GM18517 (cell line): ENCODE measurements at regions not wholly inside any gene's neighbourhood (a gene's known extent, or its start where the extent isn't known, plus 50 kb on each side); places are given as distances from the start of the nearest gene placed in this dataset.

Experiments
- ATAC-seq: cut with Tn5 transposase; IDR thresholded peaks from one replicate; pipeline ENCODE4 v1.9.1; 2021; ENCODE audit warnings: mild to moderate bottlenecking, moderate library complexity; ENCODE audit not compliant: unreplicated experiment

DNA sequence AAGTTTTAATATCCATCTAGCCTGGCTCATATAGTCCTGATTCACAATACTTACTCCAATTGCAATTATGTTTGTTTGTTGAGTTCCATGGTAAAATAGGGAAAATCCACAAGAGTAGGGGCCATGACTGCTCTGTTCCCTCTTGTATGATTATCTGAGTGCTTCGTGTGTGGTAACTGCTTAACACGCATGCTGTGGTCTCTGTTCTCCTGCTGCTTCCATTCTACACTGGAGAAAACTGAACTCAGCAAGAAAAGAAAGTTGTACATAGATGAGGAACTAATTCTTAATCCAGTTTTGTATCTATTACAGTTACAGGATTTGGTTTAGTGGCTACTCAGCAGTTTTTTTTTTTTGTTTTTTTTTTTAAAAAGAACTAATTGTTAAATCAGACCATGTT lies 223.0 kb upstream of the SATB1 start:
- ATAC-seq: no peak

DNA sequence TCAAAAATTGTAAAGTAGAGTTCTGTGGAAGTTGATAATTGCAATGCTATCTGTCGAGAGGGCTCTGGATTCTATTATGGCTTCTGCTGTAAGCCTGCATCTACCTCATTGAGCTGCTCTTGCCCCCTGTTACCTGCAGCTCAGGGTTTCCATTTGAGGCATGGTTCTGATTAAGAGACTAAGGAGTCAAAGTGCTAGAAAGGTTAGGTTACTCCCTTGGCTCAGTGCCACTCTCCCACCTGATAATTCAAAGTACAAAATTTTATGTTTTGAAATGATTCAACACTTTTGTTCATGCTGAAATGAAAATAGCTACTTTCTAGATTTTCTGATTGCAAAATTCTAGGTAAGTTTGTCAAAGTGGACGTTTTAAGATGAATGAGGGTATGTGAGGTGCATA lies 220.5 kb upstream of the SATB1 start:
- ATAC-seq: no peak

DNA sequence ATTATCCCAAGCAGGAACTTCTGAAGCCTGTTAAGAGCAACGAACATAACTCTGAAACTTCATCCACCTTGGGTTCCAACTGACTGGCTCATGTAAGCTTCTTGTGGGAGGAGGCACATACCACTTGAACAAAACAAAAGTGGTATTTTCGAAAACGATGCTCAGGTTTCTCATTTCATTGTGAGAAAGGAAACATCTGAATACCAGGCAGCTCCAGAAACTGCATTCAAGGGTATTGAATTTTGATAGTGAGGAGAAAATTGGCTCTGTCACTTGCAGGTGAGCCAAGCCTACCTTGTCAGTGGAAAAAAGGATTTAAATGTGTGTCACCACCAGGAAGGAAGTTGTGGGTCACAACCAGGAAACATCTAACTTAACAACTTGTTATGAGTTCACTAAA lies 218.1 kb upstream of the SATB1 start:
- ATAC-seq: no peak

DNA sequence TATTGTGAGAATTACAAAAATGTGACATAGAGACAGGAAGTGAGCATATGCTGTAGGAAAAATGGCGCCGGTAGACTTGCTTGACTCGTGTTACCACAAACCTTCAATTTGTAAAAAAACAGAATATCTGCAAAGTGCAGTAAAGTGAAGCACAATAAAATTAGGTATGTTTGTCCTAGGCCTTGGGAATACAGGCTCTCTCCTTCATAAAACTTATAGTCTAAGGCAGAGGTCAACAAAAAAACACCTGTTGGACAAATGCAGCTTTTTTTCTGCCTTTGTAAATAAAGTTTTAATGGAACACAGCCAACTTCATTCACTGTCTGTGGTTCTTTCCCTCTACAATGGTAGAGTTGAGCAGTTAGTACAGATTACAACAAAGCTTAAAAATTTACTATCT lies 216.8 kb upstream of the SATB1 start:
- ATAC-seq: no peak

DNA sequence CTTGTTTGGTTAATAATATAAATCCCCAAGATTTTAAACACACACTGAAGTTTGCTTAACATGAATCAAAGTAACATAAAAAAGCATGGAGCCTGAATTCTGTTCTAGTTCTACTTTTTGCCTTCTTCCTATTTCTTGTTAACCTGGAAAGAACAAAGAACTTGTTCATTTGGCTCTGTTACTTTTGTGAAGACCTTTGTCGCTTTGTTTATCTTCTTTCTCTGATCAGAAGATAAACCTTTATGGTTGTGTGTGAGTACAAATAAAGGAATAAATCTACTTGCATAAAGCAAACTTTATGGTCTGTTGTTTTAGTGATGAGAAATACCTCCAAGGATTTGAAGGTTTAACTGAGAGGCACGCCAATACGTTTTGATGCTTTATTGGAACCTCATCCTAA lies 210.1 kb upstream of the SATB1 start:
- no peak for ATAC-seq

DNA sequence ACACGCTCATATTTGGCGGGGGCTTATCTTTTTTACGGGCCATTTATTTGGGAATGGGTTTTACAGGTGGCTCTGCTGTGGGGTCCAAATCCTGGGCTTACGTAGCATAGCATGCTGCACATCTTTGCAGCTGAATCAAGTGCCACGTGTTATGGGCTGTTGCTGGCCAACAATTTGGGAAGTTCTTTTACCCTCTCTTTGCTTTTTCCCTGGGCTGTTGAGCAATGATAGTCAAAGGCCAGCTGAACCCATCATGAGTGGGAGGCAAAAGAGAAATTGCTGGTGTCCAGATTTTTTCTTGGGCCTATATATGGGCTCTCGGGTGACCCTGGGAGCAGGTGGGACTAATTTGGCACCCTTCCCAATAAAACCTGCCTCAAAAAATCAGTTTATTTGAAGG lies 209.3 kb upstream of the SATB1 start:
- ATAC-seq: no peak

DNA sequence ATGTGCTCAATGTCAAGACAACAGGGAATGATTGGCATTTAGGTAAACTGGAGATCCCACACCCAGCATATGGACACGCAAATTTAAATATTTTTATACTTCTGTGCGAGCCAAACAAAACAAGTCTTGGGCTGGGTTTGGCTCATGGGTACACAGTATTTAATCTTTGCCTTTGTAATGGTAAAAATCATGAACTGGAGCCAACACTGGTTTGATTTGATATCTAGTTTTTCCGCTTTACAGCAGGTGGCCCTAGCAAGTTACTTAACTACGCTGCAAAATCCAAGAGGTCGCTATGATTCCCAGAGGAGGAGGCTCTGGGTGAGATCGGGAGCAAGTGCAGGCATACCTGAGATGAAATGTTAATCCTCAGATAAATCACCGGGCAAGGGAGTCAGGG lies 207.9 kb upstream of the SATB1 start:
- ATAC-seq: no peak

DNA sequence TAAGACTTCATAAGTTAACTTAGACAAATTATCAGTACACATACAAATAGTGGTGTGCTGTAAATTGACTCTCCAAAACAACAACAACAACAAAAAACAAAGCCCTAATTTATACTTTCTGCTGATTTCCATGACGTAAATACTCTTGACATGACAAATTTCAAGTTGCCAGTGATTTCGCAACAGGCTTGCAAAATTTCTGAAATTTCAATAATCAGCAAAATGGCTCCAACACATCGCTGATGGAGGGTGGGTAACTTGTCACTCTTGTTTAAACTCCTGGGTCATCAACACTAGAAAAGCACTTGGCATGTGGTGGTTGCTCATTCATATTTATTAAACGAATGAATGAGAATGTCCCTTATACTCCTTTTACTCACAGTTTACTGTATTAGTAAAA lies 205.2 kb upstream of the SATB1 start:
- ATAC-seq: no peak

DNA sequence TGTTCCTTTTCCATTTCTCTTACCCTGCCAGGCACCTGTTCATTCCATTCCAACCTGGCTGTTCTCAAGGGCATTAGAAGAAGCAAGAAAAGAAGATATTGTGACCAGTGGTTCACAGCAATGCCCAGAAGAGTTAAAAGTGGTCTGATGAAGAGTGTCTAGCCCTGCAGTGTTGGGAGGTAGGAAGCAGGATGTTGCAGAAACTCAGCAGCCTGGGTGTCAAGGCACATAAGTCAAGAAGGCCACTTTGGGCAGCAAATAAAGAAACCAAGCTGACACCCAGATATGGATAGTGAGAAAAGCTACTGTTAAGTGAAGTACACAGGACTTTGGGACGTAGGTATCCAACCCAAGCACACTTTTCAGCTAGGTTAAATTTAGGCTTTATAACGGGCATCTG lies 199.9 kb upstream of the SATB1 start:
- ATAC-seq: no peak

DNA sequence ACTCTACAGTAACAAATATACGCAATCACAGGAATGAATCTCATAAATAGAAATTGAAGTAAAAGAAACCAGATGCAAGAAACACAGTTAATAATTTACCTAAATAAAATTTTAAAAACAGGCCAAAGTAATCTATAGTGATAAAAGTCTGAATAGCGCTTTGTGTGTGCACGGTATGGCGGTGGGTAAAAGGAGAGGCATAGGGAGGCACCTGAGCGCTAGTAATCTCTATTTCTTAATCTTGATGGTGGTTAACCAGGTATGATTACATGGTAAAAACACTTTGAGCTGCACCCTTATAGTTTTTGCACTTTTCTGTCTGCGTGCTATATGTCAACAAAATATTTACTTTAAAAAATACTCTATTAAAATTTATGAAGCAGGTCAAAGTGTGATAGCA lies 198.1 kb upstream of the SATB1 start:
- ATAC-seq: no peak

DNA sequence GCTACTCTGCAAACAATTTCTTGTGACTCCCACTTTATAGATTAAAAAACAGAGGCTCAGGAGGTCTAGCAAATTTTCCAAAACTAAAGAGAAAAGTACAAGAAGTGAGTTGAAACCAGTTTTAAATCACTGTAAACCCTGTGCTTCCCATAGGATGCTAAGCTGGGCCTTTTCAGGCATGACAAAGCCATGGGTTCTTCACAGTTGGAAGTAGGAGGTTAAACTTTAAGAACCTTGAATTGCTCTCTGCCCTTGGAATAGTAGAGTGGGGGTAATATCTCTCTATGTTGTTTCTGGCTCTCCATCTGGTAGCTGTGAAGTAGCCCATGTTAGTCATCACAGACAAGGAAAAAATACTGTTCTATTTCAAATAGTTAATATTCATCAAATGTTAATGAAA lies 193.6 kb upstream of the SATB1 start:
- no peak for ATAC-seq

DNA sequence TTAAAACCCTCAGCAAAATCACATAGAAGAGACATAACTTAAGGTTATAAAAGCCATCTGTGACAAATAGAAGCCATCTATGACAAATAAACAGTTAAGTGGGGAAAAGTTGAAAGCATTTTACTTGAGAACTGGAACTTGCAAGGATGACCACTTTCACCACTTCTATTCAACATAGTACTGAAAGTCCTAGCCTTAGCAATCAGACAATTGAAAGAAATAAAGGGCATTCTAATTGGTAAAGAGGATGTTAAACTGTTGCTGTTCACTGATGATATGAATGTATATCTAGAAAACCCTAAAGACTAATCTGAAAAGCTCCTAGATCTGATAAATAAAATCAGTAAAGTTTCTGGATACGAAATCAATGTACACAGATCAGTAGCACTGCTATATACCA lies 186.9 kb upstream of the SATB1 start:
- no peak for ATAC-seq

DNA sequence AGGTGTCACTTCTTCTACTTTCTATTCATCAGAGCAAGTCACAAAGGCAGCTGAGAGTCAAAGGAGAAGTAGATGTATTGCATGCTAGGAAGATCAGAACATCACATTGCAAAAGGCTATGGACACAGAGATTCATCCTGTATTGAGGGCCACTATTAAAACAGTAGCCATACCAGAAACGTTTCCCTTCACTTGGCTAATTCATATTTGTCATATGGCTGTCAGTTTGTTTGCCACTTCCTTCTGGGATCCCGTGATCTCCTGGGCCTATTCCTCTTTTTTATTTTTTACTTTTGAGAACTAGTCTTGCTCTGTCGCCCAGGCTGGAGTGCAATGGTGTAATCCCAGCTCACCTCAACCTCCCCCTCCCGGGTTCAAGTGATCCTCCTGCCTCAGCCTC lies 184.0 kb upstream of the SATB1 start:
- no peak for ATAC-seq

DNA sequence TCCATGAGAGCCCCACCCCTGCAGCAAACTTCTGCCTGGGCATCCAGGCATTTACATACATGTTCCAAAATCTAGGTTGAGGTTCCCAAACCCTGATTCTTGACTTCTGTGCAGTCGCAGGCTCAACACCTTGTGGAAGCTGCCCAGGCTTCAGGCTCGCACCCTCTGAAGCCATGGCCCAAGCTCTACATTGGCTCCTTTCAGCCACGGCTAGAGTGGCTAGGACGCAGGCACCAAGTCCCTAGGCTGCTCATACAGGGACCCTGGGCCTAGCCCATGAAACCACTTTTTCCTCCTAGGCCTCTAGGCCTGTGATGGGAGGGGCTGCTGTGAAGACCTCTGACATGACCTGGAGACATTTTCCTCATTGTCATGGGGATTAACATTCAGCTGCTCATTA lies 172.8 kb upstream of the SATB1 start:
- ATAC-seq: no peak

DNA sequence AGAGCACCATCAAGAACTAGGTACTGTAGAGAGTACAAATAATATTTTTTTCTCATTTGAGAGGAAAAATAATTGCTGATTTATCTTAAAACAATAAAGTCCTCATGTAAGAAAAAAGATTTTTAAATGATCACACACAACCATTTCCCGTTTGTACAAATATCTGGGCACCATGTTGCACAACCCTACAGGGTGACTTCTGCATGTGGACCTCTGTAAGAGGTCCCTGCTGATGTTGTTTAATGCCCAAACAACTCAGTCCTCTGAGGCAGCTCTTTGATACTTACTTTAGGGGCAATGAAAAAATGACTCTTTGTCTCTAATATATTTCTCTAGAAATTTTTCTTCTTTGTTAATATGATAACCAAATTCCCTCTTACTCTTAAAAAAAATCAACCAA lies 168.1 kb upstream of the SATB1 start:
- ATAC-seq: no peak

DNA sequence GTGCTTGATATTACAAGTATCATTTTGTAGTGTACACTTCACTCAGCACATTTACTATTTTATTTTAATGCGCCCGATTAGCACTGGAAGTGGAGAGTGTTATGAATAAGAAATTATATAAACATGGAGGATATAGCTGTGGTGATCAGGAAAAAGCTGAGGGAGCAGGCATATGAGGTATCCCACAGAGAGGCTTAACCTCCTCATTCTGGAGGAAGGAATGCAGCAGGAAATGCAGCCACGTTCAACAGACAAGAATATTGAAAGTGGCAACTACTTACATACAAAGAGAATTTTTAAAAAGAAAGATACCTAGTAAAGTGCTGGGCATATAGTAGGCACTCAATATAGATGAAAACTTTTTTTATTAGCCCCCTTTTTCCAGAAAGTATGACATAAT lies 166.0 kb upstream of the SATB1 start:
- ATAC-seq: no peak

DNA sequence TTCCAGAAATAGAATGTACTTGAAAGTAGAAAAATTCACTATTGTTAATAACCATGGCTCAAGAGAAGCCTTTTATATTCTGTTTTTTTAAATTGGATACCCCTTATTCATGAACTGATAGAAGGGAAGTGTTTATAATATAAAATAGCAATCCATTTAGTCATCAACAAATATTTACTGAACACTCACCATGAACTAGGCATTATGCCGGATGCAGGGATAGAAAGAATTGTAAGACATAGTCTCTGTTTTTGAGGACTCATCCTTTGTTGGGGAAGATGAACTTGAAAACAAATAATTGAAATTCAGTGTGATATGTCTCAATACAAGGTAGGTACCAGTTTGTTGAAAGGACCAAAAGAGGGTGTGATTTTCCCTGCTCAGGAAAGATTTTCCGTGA lies 160.9 kb upstream of the SATB1 start:
- no peak for ATAC-seq

DNA sequence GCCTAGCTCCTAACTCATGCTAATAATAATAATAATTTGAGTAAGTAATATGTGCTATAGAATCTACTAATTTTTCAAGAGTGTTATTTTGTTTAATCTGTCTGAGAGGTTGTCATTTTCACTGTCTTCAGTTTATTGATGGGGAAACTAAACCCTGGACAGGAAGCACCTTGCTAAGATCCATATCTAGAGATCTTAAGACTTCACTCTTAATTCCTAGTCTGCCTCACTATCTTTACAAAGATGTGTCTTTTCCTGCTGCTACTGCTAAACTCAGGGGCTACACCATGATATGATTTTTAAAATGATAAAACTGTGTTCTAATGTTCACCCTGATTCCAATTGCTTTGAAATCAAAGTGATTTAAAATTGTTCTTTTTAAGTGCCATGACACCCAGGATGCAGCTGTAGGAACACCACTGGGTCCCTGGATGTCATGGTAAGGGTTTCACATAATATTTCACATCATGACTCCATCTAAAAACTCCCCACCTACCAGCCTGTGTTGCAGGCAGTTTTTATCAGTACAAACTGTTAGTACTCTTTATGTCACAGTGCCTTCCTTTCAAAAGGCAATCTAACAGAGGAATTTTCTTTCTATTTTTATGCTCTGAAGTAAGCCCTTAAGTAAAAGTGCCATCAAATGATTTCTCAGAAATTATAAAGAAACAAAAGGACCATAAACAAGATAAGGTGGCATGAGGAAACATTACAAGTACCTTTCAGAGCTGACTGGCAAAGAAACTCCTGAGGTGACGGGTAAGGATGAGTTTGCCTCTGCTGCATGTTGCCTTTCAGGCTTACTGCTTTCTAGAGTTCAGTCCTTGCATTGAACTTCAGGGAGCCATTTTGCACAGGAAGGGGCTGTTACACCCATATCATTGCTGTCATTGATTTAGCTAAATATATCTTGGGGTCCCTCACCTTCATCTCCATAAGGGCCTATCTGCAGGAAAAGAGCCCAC lies 160.1 kb upstream of the SATB1 start:
- no peak for ATAC-seq

DNA sequence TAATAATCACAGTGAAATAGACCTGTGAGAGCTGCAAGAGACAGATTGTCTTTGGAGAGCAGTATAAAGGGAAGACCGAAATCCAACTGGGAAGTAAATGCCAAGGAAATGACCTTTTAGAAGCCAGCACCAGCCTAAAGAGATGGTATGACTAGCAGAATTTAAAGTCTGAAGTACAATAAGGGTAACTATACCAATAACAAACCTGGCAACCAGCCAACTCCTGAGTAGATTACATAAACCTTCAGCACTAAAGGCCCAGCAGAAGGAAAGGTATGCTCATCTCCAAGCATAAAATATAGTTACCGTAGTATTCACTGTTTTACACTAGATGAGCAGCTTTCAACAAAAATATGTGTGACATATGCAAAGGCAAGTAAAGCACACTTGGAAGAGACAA lies 155.1 kb upstream of the SATB1 start:
- ATAC-seq: no peak

DNA sequence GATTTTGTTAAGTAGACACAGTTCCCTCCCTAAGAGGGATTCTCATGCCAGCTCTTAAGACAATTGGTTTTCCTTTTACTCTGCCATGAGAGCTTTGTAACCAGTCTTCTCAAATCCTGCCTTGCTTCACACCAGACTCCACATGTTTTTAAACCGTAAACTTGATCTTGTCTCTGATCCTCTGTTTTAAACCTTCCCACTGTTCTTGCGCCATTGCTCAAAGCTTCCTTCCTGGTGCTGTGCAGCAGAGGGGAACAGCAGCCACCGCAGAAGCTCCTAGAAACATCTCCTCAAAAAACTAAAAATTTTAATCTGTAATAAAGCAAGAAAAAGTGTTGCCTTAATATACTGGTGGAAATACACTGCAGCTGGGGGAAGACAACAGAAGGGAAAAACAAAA lies 154.5 kb upstream of the SATB1 start:
- ATAC-seq: no peak

DNA sequence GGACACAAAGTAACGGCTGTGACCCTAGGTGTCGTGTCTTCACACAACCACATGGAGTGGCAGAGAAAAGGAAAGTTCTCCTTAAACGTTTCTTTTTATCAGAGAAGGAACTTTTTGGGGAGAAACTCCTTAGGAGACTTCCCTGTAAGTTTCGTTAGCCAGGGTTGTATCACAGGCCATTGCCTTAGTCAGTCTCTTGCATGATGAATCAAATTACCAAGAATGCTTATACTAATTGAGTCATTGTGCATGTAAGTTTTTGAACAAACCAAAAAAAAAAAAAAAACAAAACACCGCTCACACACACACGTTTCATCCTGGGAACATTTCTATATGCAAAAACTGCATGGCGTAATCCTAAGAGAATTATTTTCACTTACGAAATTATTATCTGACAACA lies 150.4 kb upstream of the SATB1 start:
- ATAC-seq: no peak

DNA sequence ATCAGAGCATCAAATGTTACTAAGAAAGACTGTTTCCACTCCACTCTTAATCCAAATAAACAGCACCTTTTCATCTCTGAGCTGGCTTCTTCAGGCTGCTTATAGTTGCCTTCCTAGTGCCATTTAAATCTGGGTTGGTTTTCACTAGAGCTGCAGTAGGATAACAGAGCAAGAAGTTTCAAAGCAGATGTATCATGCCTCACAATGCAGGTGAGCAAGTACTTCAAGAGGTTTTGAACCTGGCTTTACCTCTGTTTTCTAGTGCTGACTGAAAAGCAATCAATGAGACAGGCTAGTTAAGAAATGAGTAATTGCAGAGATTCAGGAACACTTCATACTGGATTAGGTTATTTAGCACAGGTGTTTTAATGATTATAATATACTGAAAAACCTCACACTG lies 147.7 kb upstream of the SATB1 start:
- ATAC-seq: no peak

DNA sequence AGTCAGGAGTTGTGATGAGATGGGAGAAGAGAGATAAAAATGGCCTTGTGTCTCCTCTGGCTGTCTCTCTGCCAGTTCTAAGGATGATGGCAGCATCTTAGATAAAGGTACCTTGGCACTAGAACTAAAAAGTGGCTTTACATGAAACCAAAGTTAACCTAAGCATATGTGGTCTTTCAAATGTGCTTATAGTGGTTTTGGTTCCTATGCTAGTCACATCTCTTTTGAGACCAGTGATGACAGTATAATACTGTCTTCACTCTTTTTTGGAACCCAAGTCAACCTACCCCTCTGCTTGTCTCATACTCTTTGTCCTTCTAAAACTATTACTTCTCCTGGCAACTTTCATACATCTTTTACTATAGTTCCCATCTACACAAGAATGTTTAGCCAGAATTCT lies 142.2 kb upstream of the SATB1 start:
- ATAC-seq: no peak
